IPS-20b (cell line): ENCODE measurements at regions not wholly inside any gene's neighbourhood (a gene's known extent, or its start where the extent isn't known, plus 50 kb on each side); places are given as distances from the start of the nearest gene placed in this dataset.

Source experiments
- H3K27ac ChIP-seq: one replicate; pipeline ENCODE4 v1.5.1; 2013; ENCODE audit warnings: low read length
- H3K27me3 ChIP-seq: 2 replicates; pipeline ENCODE4 v1.6.1; 2013; ENCODE audit warnings: mild to moderate bottlenecking, low read length, inconsistent platforms; ENCODE audit not compliant: insufficient read depth
- H3K36me3 ChIP-seq: 2 replicates; pipeline ENCODE4 v1.6.1; 2013; ENCODE audit warnings: low read depth, mild to moderate bottlenecking, inconsistent platforms, low read length, moderate library complexity; ENCODE audit not compliant: insufficient read depth
- H3K4me1 ChIP-seq: 2 replicates; pipeline ENCODE4 v1.6.1; 2013; ENCODE audit warnings: mild to moderate bottlenecking, control low read depth, inconsistent platforms, low read length, moderate library complexity; ENCODE audit not compliant: insufficient read depth
- H3K4me3 ChIP-seq: 2 replicates; pipeline ENCODE4 v1.5.1; 2013; ENCODE audit warnings: mild to moderate bottlenecking, low read length, inconsistent platforms
- H3K9ac ChIP-seq: 2 replicates; pipeline ENCODE4 v1.6.1; 2013; ENCODE audit warnings: low read depth, mild to moderate bottlenecking, inconsistent platforms, low read length, moderate library complexity
- H3K9me3 ChIP-seq: 2 replicates; pipeline ENCODE4 v1.6.1; 2013; ENCODE audit warnings: mild to moderate bottlenecking, low read depth, low read length, inconsistent platforms; ENCODE audit not compliant: insufficient read depth

- Histone ChIP-seq H3K27me3 (no peaks in the 10 kb centered on the region), H3K27ac (no peak overlapping the region), H3K9me3 (no peaks in the 10 kb centered on the region), H3K9ac (no peak overlapping the region), H3K4me1 (no peaks in the 10 kb centered on the region), H3K4me3 (no peak overlapping the region), H3K36me3 (no peaks in the 10 kb centered on the region)
Observed at GRCh38 chr1:181383695-181384094, 99.6 kb upstream of the CACNA1E start.

- H3K9me3 ChIP-seq = no peaks in the 10 kb centered on the region
- no peaks in the 10 kb centered on the region for H3K36me3 ChIP-seq
- H3K27me3 ChIP-seq = 0 out of 2 replicates have a peak, but pooled peaks cover 3% of the 10 kb centered on the region
- H3K9ac ChIP-seq = no peak overlapping the region
- H3K4me1 ChIP-seq = no peaks in the 10 kb centered on the region
- H3K4me3 ChIP-seq = no peak overlapping the region
- no peak overlapping the region for H3K27ac ChIP-seq
Observed at GRCh38 chr1:181386340-181386739, 97.0 kb upstream of the CACNA1E start.

DNA sequence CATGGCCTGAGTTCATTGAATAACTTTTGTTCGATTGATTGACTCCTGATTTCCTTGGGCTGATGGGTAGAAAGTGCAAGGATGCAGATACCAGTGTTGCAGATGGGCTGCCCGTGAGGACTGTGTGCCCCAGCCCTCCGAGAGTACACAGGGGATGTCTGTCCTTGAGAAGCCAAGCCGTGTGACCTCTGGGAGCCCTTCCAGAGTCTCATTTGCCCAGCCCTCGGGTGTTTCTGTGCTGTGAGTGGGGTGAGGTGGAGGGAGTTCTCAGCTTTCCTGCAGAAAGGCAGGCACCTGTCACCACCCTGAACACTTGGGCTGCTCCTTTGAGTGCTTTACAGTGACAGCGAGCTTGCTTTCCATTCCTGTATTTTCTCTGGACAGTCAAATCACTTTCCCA lies 96.4 kb upstream of the CACNA1E start:
- no peaks in the 10 kb centered on the region for H3K4me1 ChIP-seq
- no peak overlapping the region for H3K4me3 ChIP-seq
- H3K27ac ChIP-seq = no peak overlapping the region
- no peak overlapping the region for H3K9ac ChIP-seq
- H3K36me3 ChIP-seq = no peaks in the 10 kb centered on the region
- H3K27me3 ChIP-seq = 0 out of 2 replicates have a peak, but pooled peaks cover 3% of the 10 kb centered on the region
- H3K9me3 ChIP-seq = no peaks in the 10 kb centered on the region

DNA sequence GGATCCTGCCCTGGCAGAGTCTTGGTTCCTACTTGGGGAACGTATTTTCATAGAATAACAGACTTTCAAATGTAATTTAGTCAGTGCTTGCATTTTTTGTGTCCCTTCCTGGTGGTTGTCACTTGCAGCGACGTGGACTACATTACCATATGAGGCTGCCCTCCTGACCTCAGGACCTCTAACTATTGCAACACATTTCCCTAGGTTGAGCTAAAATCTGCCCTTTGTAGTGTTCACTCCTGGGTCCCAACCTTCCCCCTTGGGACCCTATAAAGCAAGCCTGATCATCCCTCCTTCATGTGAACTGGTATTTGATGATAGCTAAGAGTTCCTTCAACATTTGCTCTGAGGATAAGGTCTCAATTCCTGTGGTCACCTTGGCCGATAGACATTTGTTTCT lies 95.6 kb upstream of the CACNA1E start:
- H3K36me3 ChIP-seq = no peaks in the 10 kb centered on the region
- no peak overlapping the region for H3K4me3 ChIP-seq

DNA sequence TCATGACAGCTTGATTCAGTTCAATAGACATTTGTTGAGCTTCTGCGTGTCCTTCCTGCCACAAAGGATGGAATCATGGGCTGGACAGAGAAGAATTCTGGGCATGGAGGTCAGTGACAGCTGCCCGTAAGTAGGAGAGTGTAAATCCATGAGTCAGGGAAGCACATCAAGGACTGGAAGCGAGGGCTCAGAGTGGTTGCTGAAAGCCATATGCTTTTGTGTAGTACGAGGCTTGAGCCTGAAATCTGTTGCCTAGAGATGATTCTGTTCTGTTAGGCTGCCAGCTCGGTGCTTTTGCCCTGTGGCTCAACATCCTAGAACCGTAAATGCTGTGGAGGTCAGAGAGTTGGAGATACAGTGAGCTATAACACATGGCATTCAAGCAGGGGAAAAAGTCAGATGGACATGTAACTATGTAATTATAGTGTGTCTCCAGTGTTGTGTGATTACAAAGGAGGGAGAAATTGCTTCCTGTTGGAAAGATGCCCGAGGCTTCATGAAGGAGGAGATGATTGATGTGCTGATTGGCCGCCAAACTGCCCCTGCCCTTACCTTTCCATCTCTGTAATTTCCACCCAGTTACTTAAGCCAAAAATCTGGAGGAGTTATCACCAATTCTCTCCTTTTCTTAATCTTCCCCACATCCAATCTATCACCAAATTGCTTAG lies 92.8 kb upstream of the CACNA1E start:
- no peak overlapping the region for H3K4me3 ChIP-seq
- no peaks in the 10 kb centered on the region for H3K9me3 ChIP-seq
- H3K9ac ChIP-seq = no peak overlapping the region
- H3K4me1 ChIP-seq = no peaks in the 10 kb centered on the region
- H3K36me3 ChIP-seq = no peaks in the 10 kb centered on the region
- H3K27me3 ChIP-seq = 0 out of 2 replicates have a peak, but pooled peaks cover 3% of the 10 kb centered on the region
- no peak overlapping the region for H3K27ac ChIP-seq

More for the DNA sequence above, 95.6 kb upstream of the CACNA1E start:
- H3K27me3 ChIP-seq = 0 out of 2 replicates have a peak, but pooled peaks cover 3% of the 10 kb centered on the region
- H3K27ac ChIP-seq = no peak overlapping the region
- H3K4me1 ChIP-seq = no peaks in the 10 kb centered on the region
- H3K9ac ChIP-seq = no peak overlapping the region
- no peaks in the 10 kb centered on the region for H3K9me3 ChIP-seq

GRCh38 chr1:181391301-181391900 lies 91.9 kb upstream of the CACNA1E start:
- Histone ChIP-seq H3K36me3 (no peaks in the 10 kb centered on the region), H3K9ac (no peak overlapping the region), H3K9me3 (no peaks in the 10 kb centered on the region), H3K4me1 (no peaks in the 10 kb centered on the region), H3K4me3 (no peak overlapping the region), H3K27me3 (0 out of 2 replicates have a peak, but pooled peaks cover 3% of the 10 kb centered on the region), H3K27ac (no peak overlapping the region)

DNA sequence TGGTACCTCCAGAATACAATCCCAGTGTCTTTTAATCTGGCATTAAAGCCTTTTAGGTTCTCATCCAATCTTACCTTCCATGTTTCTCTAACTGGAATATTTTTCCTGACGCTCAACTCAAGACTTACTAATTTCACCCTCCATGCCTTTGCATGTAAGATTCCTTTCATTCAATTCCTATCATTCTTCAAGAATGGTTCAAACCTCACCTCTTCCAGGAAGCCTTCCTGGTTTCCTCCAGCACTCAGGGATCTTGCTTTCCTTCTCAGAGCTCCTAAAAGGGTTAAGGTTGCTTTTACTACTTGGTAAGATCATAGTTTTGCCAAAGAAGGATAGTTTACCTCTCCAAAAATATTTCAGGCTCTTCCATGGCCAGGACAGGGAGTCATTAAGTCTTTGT lies 91.2 kb upstream of the CACNA1E start:
- 0 out of 2 replicates have a peak, but pooled peaks cover 3% of the 10 kb centered on the region for H3K27me3 ChIP-seq
- no peaks in the 10 kb centered on the region for H3K9me3 ChIP-seq
- H3K9ac ChIP-seq = no peak overlapping the region
- no peaks in the 10 kb centered on the region for H3K36me3 ChIP-seq
- no peaks in the 10 kb centered on the region for H3K4me1 ChIP-seq
- no peak overlapping the region for H3K27ac ChIP-seq
- no peak overlapping the region for H3K4me3 ChIP-seq

- H3K9ac ChIP-seq = no peak overlapping the region
- no peaks in the 10 kb centered on the region for H3K9me3 ChIP-seq
- no peaks in the 10 kb centered on the region for H3K36me3 ChIP-seq
- H3K27ac ChIP-seq = no peak overlapping the region
- no peak overlapping the region for H3K4me3 ChIP-seq
- no peaks in the 10 kb centered on the region for H3K4me1 ChIP-seq
- 0 out of 2 replicates have a peak, but pooled peaks cover 3% of the 10 kb centered on the region for H3K27me3 ChIP-seq
Observed at GRCh38 chr1:181392613-181393220, 90.6 kb upstream of the CACNA1E start.

DNA sequence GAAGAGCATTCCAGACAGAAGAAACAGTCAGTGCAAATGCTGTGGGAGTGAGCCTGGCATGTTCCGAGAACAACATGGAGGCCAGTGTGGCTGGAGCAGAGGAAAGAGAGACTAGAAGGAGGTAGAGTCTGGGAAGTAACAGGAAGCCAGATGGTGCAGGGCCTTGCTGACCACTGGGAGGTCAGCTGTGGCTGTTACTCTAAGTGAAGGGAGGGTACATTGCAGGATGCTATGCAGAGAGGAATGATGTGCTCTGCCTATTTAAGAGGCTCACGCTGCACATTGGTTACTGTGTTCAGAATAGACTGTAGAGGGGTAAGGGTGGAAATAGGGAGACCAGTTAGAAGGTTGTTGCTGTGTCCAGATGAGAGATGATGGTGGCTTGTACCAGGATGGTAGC lies 88.6 kb upstream of the CACNA1E start:
- Histone ChIP-seq H3K4me1 (no peaks in the 10 kb centered on the region), H3K9me3 (no peaks in the 10 kb centered on the region), H3K27ac (no peak overlapping the region), H3K4me3 (no peak overlapping the region), H3K9ac (no peak overlapping the region), H3K36me3 (no peaks in the 10 kb centered on the region), H3K27me3 (0 out of 2 replicates have a peak, but pooled peaks cover 1% of the 10 kb centered on the region)

GRCh38 chr1:181396171-181396670 lies 87.1 kb upstream of the CACNA1E start:
- H3K9ac ChIP-seq = no peak overlapping the region
- no peaks in the 10 kb centered on the region for H3K4me1 ChIP-seq
- no peaks in the 10 kb centered on the region for H3K36me3 ChIP-seq
- H3K27ac ChIP-seq = no peak overlapping the region
- H3K4me3 ChIP-seq = no peak overlapping the region
- H3K27me3 ChIP-seq = no peaks in the 10 kb centered on the region; the same call in 1 of the 2 replicates
- no peaks in the 10 kb centered on the region for H3K9me3 ChIP-seq

DNA sequence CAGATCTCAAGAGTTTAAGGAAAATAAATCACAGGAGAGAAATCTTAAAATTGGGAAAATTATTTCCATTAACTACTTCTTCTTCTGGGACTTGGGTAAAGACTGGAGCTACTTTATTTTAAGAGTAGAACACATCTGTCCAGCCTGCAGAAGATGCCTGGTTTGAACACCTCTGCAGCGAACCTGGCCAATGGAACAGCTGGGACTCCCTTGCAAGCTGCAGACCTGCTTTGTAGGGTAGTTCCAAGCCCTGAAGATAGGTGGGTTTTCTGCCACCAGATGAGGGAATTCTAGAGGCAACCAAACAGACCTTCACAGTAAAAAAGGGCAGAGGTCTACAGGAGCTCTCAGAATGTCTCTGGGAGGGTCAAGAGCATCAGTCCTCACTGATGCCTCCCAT lies 86.5 kb upstream of the CACNA1E start:
- Histone ChIP-seq H3K27me3 (no peaks in the 10 kb centered on the region; the same call in 1 of the 2 replicates), H3K9ac (no peak overlapping the region), H3K36me3 (no peaks in the 10 kb centered on the region), H3K27ac (no peak overlapping the region), H3K9me3 (no peaks in the 10 kb centered on the region), H3K4me1 (no peaks in the 10 kb centered on the region), H3K4me3 (no peak overlapping the region)

- Histone ChIP-seq H3K9me3 (no peaks in the 10 kb centered on the region), H3K4me1 (no peaks in the 10 kb centered on the region), H3K27me3 (no peaks in the 10 kb centered on the region; the same call in 1 of the 2 replicates), H3K9ac (no peak overlapping the region), H3K27ac (no peak overlapping the region), H3K36me3 (no peaks in the 10 kb centered on the region), H3K4me3 (no peak overlapping the region)
Observed at GRCh38 chr1:181397845-181398244, 85.5 kb upstream of the CACNA1E start.
